ENCODE measurements at regions not wholly inside any gene's neighbourhood (a gene's known extent, or its start where the extent isn't known, plus 50 kb on each side); places are given as distances from the start of the nearest gene placed in this dataset.

- TF ChIP-seq CTCF (IDR thresholded peaks at IDR 0.05) (no peak), POLR2A (IDR thresholded peaks at IDR 0.05; ENCODE audit: low read depth) (no peak)
Measured at GRCh38 chr7:67854221-67855178, 857.9 kb downstream of the TYW1 start.

Measured in esophagus muscularis mucosa (tissue), 3 donors.